B cell (primary cell): ENCODE measurements at regions not wholly inside any gene's neighbourhood (a gene's known extent, or its start where the extent isn't known, plus 50 kb on each side); places are given as distances from the start of the nearest gene placed in this dataset.

Experiments
- ATAC-seq: fragments of 200-7000 bp; cut with Tn5 transposase; one replicate; pipeline ENCODE4 v1.10.0; 2021; ENCODE audit warnings: low read depth, mild to moderate bottlenecking, moderate number of reproducible peaks, moderate library complexity
- CTCF ChIA-PET: fragments of 350-600 bp; sonication (Branson Sonifier 250); formaldehyde crosslinking; loops from one replicate; lab custom pipeline; 2021; ENCODE audit warnings: antibody characterized with exemption, inconsistent platforms; lab: Charles Lee
- POLR2A ChIA-PET: fragments of 350-600 bp; sonication (Branson Sonifier 250); formaldehyde crosslinking; loops from one replicate; lab custom pipeline; 2021; ENCODE audit warnings: antibody characterized with exemption; lab: Charles Lee
- DNase-seq: peaks from one replicate; pipeline ENCODE4 v3.0.0; 2013
- H2AFZ ChIP-seq: 2 replicates; pipeline ENCODE4 v1.6.1; 2012; ENCODE audit warnings: mild to moderate bottlenecking, low read depth, low read length; ENCODE audit not compliant: insufficient read depth, poor library complexity, severe bottlenecking
- H3K27ac ChIP-seq, 2 donors: 1 replicate in 1 of 2; 2 replicates in 1 of 2; pipeline ENCODE4 v1.5.1; 2012 to 2013; ENCODE audit warnings: low read length in 2 of 2, mild to moderate bottlenecking in 2 of 2, moderate library complexity in 1 of 2
- H3K27me3 ChIP-seq, 4 experiments: fragments of 200-600 bp in 1 of 4; sonication (generic) in 1 of 4; replicated peaks in 1 of 4; 1 replicate in 2 of 4; 2 replicates in 2 of 4; pipeline versions ENCODE4 v1.6.1 to v1.7.0; 2013 to 2016; ENCODE audit warnings: low read length in 3 of 4, mild to moderate bottlenecking in 2 of 4, mixed read lengths in 1 of 4, moderate library complexity in 1 of 4; ENCODE audit not compliant: insufficient read depth in 4 of 4, control insufficient read depth in 3 of 4; ENCODE audit errors: control extremely low read depth in 1 of 4
- H3K36me3 ChIP-seq, 2 experiments: replicated peaks in 1 of 2; 1 replicate in 1 of 2; 2 replicates in 1 of 2; pipeline versions ENCODE4 v1.6.1 to v1.7.1; 2013; ENCODE audit warnings: low read length in 1 of 2; ENCODE audit not compliant: insufficient read depth in 2 of 2, control insufficient read depth in 1 of 2; ENCODE audit errors: control extremely low read depth in 1 of 2, extremely low read depth in 1 of 2
- H3K4me1 ChIP-seq, 2 donors: fragments of 200-600 bp in 1 of 2; sonication (generic) in 1 of 2; 1 replicate in 1 of 2; 2 replicates in 1 of 2; pipeline versions ENCODE4 v1.5.1 to v1.6.1; 2013 to 2017; ENCODE audit warnings: low read length in 2 of 2; ENCODE audit not compliant: control insufficient read depth in 2 of 2, insufficient read depth in 2 of 2
- H3K4me2 ChIP-seq: replicated peaks from 2 replicates; pipeline ENCODE3; 2012; ENCODE audit warnings: mild to moderate bottlenecking, low read depth, low read length; ENCODE audit not compliant: poor library complexity, severe bottlenecking
- H3K4me3 ChIP-seq, 5 experiments: fragments of 200-600 bp in 1 of 5; sonication (generic) in 1 of 5; 1 replicate in 3 of 5; 2 replicates in 2 of 5; pipeline versions ENCODE4 v1.5.1 to v1.7.0; 2011 to 2016; ENCODE audit warnings: low read length in 4 of 5, mild to moderate bottlenecking in 4 of 5, low read depth in 2 of 5, control low read depth in 1 of 5, moderate library complexity in 1 of 5; ENCODE audit not compliant: insufficient read depth in 1 of 5; ENCODE audit errors: control extremely low read depth in 1 of 5, extremely low read depth in 1 of 5
- H3K79me2 ChIP-seq: fragments of 200-600 bp; sonication (generic); one replicate; pipeline ENCODE4 v1.6.0; 2016; ENCODE audit warnings: low read length; ENCODE audit not compliant: control insufficient read depth, insufficient read depth
- H3K9ac ChIP-seq: fragments of 200-600 bp; sonication (generic); 2 replicates; pipeline ENCODE4 v1.6.1; 2017; ENCODE audit warnings: mild to moderate bottlenecking, low read length, moderate library complexity
- H3K9me3 ChIP-seq, 3 donors: one replicate each; pipeline versions ENCODE4 v1.6.1 to v1.7.1; 2013; ENCODE audit warnings: low read length in 2 of 3; ENCODE audit not compliant: control insufficient read depth in 2 of 3, insufficient read depth in 1 of 3; ENCODE audit errors: control extremely low read depth in 1 of 3
- H4K20me1 ChIP-seq: 2 replicates; pipeline ENCODE4 v1.6.0; 2012; ENCODE audit warnings: mild to moderate bottlenecking, low read length; ENCODE audit not compliant: insufficient read depth, control insufficient read depth, poor library complexity, severe bottlenecking
- H3K27ac Mint-ChIP-seq: one replicate; pipeline ENCODE4 v1.8.0; 2021; ENCODE audit warnings: mixed read lengths
- H3K27me3 Mint-ChIP-seq: one replicate; pipeline ENCODE4 v1.8.0; 2021; ENCODE audit warnings: mixed read lengths
- H3K4me1 Mint-ChIP-seq: one replicate; pipeline ENCODE4 v1.8.0; 2021; ENCODE audit warnings: mixed read lengths
- H3K4me3 Mint-ChIP-seq: one replicate; pipeline ENCODE4 v1.8.0; 2021; ENCODE audit warnings: mixed read lengths
- H3K9me3 Mint-ChIP-seq: one replicate; pipeline ENCODE4 v1.8.0; 2022; ENCODE audit warnings: mixed read lengths; ENCODE audit not compliant: insufficient read depth
- EZH2 ChIP-seq: IDR thresholded peaks from 2 replicates; pipeline ENCODE4 v1.6.1; 2012; ENCODE audit warnings: borderline replicate concordance, low read depth, mild to moderate bottlenecking, moderate library complexity, low read length; ENCODE audit not compliant: insufficient read depth, poor library complexity, severe bottlenecking
- WGBS: methylation state at CpG from one replicate; pipeline ENCODE4 v1.1.5; 2013; ENCODE audit warnings: missing lambda C conversion rate; ENCODE audit not compliant: insufficient coverage; 5-methylcytosine and 5-hydroxymethylcytosine counted together
- intact Hi-C: fragments of 100-400 bp; cut with micrococcal nuclease; formaldehyde crosslinking; loops from one replicate; pipeline ENCODE4 v1.10.0; 2022
- TF ChIP-seq, protein P1 (sequence below): fragments of 200-600 bp; IDR thresholded peaks from one replicate; pipeline ENCODE4 v1.8.0; 2022; ENCODE audit warnings: antibody characterized with exemption, mild to moderate bottlenecking

DNA sequence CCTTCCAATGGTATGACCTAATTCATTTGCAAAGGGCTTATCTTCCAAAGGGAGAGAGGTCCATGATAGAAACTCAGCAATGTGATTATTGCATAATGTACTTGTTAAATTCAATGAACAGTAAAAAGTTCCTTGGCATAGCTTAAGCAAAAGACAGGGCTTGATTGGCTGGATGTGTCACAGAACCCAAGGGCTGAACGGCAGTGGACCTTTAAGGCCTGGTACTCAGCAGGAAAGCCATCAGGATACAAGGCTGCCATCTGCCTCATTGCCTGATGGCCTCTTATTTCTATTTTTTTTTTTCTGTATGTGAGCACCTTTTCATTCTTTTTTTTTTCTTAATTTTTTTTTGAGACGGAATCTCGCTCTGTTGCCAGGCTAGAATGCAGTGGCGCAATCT lies 208.9 kb upstream of the WSCD1 start:
- H3K4me1 Mint-ChIP-seq, result no peaks in the 10 kb centered on the region
- no peak overlapping the region for H3K4me2 ChIP-seq
- no peaks in the 10 kb centered on the region for H3K9me3 ChIP-seq
- DNase-seq (no peak), ATAC-seq (no peak)
- H3K4me3 ChIP-seq, result no peak overlapping the region
- no peak overlapping the region for H3K27ac Mint-ChIP-seq
- POLR2A ChIA-PET, result no interaction called here
- TF ChIP-seq, protein P1, sequence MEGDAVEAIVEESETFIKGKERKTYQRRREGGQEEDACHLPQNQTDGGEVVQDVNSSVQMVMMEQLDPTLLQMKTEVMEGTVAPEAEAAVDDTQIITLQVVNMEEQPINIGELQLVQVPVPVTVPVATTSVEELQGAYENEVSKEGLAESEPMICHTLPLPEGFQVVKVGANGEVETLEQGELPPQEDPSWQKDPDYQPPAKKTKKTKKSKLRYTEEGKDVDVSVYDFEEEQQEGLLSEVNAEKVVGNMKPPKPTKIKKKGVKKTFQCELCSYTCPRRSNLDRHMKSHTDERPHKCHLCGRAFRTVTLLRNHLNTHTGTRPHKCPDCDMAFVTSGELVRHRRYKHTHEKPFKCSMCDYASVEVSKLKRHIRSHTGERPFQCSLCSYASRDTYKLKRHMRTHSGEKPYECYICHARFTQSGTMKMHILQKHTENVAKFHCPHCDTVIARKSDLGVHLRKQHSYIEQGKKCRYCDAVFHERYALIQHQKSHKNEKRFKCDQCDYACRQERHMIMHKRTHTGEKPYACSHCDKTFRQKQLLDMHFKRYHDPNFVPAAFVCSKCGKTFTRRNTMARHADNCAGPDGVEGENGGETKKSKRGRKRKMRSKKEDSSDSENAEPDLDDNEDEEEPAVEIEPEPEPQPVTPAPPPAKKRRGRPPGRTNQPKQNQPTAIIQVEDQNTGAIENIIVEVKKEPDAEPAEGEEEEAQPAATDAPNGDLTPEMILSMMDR, result no peak
- TF ChIP-seq EZH2, result no peak
- H3K9ac ChIP-seq, result no peak overlapping the region
- no peak overlapping the region for H3K27ac ChIP-seq
- no peak overlapping the region for H2AFZ ChIP-seq
- H3K4me3 Mint-ChIP-seq, result no peak overlapping the region
- H3K27me3 Mint-ChIP-seq, result peaks cover 10% of the 10 kb centered on the region
- no peaks in the 10 kb centered on the region for H3K36me3 ChIP-seq
- intact Hi-C loops, result no loop called here
- 62% methylated on average over 4 of the region's 4 CpGs for WGBS
- H3K9me3 Mint-ChIP-seq, result no peaks in the 10 kb centered on the region
- H3K79me2 ChIP-seq, result no peaks in the 10 kb centered on the region
- CTCF ChIA-PET, result no interaction called here
- no peaks in the 10 kb centered on the region for H4K20me1 ChIP-seq
- H3K4me1 ChIP-seq, result no peaks in the 10 kb centered on the region
- H3K27me3 ChIP-seq, result no peaks in the 10 kb centered on the region

DNA sequence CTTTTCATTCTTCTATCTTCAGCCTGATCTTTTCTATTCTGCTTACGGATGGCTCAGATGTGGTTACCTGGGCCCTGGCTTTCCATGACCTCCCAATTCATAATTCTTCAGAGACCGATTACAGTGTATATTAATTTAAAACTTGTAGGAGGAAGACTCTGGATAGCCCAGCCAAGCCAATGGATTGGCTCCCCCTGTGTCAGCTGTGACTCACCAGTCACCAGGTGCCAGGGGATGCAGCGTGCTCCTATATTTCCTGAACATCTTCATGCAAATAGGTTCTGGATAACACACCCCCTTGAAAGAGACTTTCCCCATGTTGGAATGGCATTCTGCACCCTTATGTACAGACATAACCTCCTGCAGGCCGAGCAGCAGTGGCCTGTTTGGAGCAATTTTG lies 208.3 kb upstream of the WSCD1 start:
- Histone ChIP-seq H3K27me3 (no peaks in the 10 kb centered on the region), H3K9me3 (no peaks in the 10 kb centered on the region), H2AFZ (no peak overlapping the region), H3K79me2 (no peaks in the 10 kb centered on the region), H3K36me3 (no peaks in the 10 kb centered on the region), H3K4me3 (no peak overlapping the region), H3K9ac (no peak overlapping the region), H4K20me1 (no peaks in the 10 kb centered on the region), H3K4me1 (no peaks in the 10 kb centered on the region), H3K27ac (no peak overlapping the region), H3K4me2 (no peak overlapping the region)
- Mint-ChIP-seq H3K27me3 (peaks cover 14% of the 10 kb centered on the region), H3K27ac (no peak overlapping the region), H3K4me1 (no peaks in the 10 kb centered on the region), H3K9me3 (no peaks in the 10 kb centered on the region), H3K4me3 (no peak overlapping the region)
- CTCF ChIA-PET, result no interaction called here
- TF ChIP-seq, protein P1, result no peak
- no peak for TF ChIP-seq EZH2
- POLR2A ChIA-PET, result no interaction called here
- intact Hi-C loops, result no loop called here
- WGBS, result 88% methylated on average over 3 of the region's 4 CpGs
- DNase-seq (no peak), ATAC-seq (no peak)
